Liver (tissue), 8 donors: ENCODE measurements at regions not wholly inside any gene's neighbourhood (a gene's known extent, or its start where the extent isn't known, plus 50 kb on each side); places are given as distances from the start of the nearest gene placed in this dataset.
A peak's percentile ranks its signal among the peaks of the same experiment; 100 is the strongest.

Experiments
- DNase-seq: peaks from one replicate; pipeline ENCODE4 v3.0.0-alpha.2; 2017; ENCODE audit warnings: low spot score
- H3K27ac ChIP-seq, 2 donors: one replicate each; pipeline ENCODE4 v1.7.0; 2013; ENCODE audit warnings: inconsistent platforms in 2 of 2, low read length in 2 of 2, control low read depth in 1 of 2, low read depth in 1 of 2, mild to moderate bottlenecking in 1 of 2
- H3K27me3 ChIP-seq, 4 donors: one replicate each; pipeline versions ENCODE4 v1.6.1 to v1.7.0; 2013; ENCODE audit warnings: low read length in 3 of 4, inconsistent platforms in 1 of 4, mild to moderate bottlenecking in 1 of 4, moderate library complexity in 1 of 4; ENCODE audit not compliant: control insufficient read depth in 4 of 4, insufficient read depth in 4 of 4
- H3K36me3 ChIP-seq, 4 donors: one replicate each; pipeline versions ENCODE4 v1.6.1 to v1.7.0; 2013; ENCODE audit warnings: low read length in 3 of 4, mild to moderate bottlenecking in 3 of 4, low read depth in 1 of 4, moderate library complexity in 1 of 4; ENCODE audit not compliant: control insufficient read depth in 4 of 4, insufficient read depth in 3 of 4
- H3K4me1 ChIP-seq, 4 donors: one replicate each; pipeline versions ENCODE4 v1.6.1 to v1.7.0; 2013; ENCODE audit warnings: low read length in 3 of 4, mild to moderate bottlenecking in 3 of 4, moderate library complexity in 1 of 4; ENCODE audit not compliant: control insufficient read depth in 4 of 4, insufficient read depth in 4 of 4
- H3K4me3 ChIP-seq, 3 donors: one replicate each; pipeline versions ENCODE4 v1.6.1 to v1.7.0; 2013; ENCODE audit warnings: low read length in 3 of 3, control low read depth in 1 of 3, low read depth in 1 of 3, mild to moderate bottlenecking in 1 of 3
- H3K9ac ChIP-seq, 2 donors: one replicate each; pipeline ENCODE4 v1.7.0; 2013; ENCODE audit warnings: low read length in 2 of 2, mild to moderate bottlenecking in 2 of 2, moderate library complexity in 2 of 2, control low read depth in 1 of 2, low read depth in 1 of 2
- H3K9me3 ChIP-seq, 4 donors: one replicate each; pipeline versions ENCODE4 v1.6.1 to v1.7.0; 2013; ENCODE audit warnings: low read length in 3 of 4; ENCODE audit not compliant: control insufficient read depth in 4 of 4
- EGR1 ChIP-seq, 2 donors: IDR thresholded peaks; 2 replicates each; pipeline ENCODE4 v1.6.1; 2016 to 2018; ENCODE audit warnings: antibody characterized with exemption in 2 of 2, low read depth in 2 of 2
- FOXA1 ChIP-seq: IDR thresholded peaks from 2 replicates; pipeline ENCODE4 v1.6.1; 2016; ENCODE audit warnings: antibody characterized with exemption
- FOXA2 ChIP-seq: IDR thresholded peaks from 2 replicates; pipeline ENCODE4 v1.6.1; 2016; ENCODE audit warnings: antibody characterized with exemption
- GABPA ChIP-seq, 2 donors: IDR thresholded peaks in 1 of 2; conservative IDR thresholded peaks in 1 of 2; 2 replicates each; pipeline ENCODE4 v1.6.1; 2016; ENCODE audit warnings: antibody characterized with exemption in 2 of 2, mild to moderate bottlenecking in 1 of 2, moderate library complexity in 1 of 2
- HNF4A ChIP-seq, 2 donors: conservative IDR thresholded peaks; 2 replicates each; pipeline ENCODE4 v1.6.1; 2016; ENCODE audit warnings: antibody characterized with exemption in 2 of 2, mild to moderate bottlenecking in 2 of 2
- HNF4G ChIP-seq: IDR thresholded peaks from 2 replicates; pipeline ENCODE4 v1.6.1; 2016; ENCODE audit warnings: antibody characterized with exemption
- JUND ChIP-seq, 2 donors: IDR thresholded peaks; 2 replicates each; pipeline ENCODE4 v1.6.1; 2016; ENCODE audit warnings: antibody characterized with exemption in 2 of 2
- NR2F2 ChIP-seq: IDR thresholded peaks from 2 replicates; pipeline ENCODE4 v1.6.1; 2016; ENCODE audit warnings: antibody characterized with exemption
- RAD21 ChIP-seq, 2 donors: IDR thresholded peaks; 2 replicates each; pipeline ENCODE4 v1.6.1; 2016; ENCODE audit warnings: antibody characterized with exemption in 2 of 2, mild to moderate bottlenecking in 2 of 2
- RXRA ChIP-seq, 2 donors: IDR thresholded peaks; 2 replicates each; pipeline ENCODE4 v1.6.1; 2017 to 2018; ENCODE audit warnings: antibody characterized with exemption in 2 of 2, mild to moderate bottlenecking in 1 of 2
- SP1 ChIP-seq: IDR thresholded peaks from 2 replicates; pipeline ENCODE4 v1.6.1; 2018; ENCODE audit warnings: antibody characterized with exemption, mild to moderate bottlenecking
- TAF1 ChIP-seq: conservative IDR thresholded peaks from 2 replicates; pipeline ENCODE4 v1.6.1; 2016; ENCODE audit warnings: antibody characterized with exemption, mild to moderate bottlenecking
- YY1 ChIP-seq: IDR thresholded peaks from 2 replicates; pipeline ENCODE4 v1.6.1; 2016; ENCODE audit warnings: antibody characterized with exemption, mild to moderate bottlenecking
- WGBS: extraction: QIAGEN DNeasy Blood & Tissue Kit; methylation state at CpG from one replicate; pipeline ENCODE4 v1.1.7; 2013; 5-methylcytosine and 5-hydroxymethylcytosine counted together
- TF ChIP-seq, protein P1 (sequence below): IDR thresholded peaks from 2 replicates; pipeline ENCODE4 v1.6.1; 2016; ENCODE audit warnings: antibody characterized with exemption
- TF ChIP-seq, protein P2 (sequence below): fragments of 150-350 bp; IDR thresholded peaks from 2 replicates; pipeline ENCODE4 v1.5.1; 2017; ENCODE audit warnings: improper control_type of control experiment, low read depth, low read length; ENCODE audit not compliant: missing input control
- TF ChIP-seq, protein P3 (sequence below): IDR thresholded peaks from 2 replicates; pipeline ENCODE4 v1.6.1; 2016; ENCODE audit warnings: antibody characterized with exemption, mild to moderate bottlenecking
- TF ChIP-seq, protein P4 (sequence below): IDR thresholded peaks from 2 replicates; pipeline ENCODE4 v1.6.1; 2016; ENCODE audit warnings: antibody characterized with exemption
- TF ChIP-seq, protein P5 (sequence below): IDR thresholded peaks from 2 replicates; pipeline ENCODE4 v1.6.1; 2016; ENCODE audit warnings: antibody characterized with exemption
- donor health status: healthy.
- donor health status: healthy.
- donor health status: healthy.
- donor health status: healthy.
- donor health status: healthy.

DNA sequence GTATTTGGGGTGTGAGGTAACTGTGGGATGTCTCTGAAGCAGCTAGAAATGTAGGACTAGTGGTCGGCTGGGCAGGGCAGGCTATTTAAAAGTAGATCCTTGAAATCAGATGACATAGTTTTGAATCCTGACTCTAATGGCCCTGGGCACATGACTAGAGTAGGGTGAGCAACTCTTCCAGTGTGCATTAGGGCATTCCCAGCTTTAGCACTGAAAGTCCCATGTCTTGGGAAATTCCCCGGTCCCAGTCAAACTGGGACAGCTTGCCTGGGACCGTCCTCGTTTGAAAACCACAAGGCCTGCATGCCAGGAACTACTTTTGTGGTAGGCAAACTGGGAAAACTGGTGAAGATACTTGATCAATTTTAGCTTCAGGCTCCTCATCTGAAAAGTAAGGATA lies 255.3 kb downstream of the PTEN start:
- TF ChIP-seq, protein P1, sequence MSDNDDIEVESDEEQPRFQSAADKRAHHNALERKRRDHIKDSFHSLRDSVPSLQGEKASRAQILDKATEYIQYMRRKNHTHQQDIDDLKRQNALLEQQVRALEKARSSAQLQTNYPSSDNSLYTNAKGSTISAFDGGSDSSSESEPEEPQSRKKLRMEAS, result no peak
- Histone ChIP-seq H3K4me3 (no peak overlapping the region), H3K9me3 (no peaks in the 10 kb centered on the region), H3K36me3 (no peaks in the 10 kb centered on the region), H3K27me3 (no peaks in the 10 kb centered on the region), H3K9ac (no peak overlapping the region), H3K4me1 (peaks cover 0 to 12% (median 2%) of the 10 kb centered on the region in 4 donors), H3K27ac (no peak overlapping the region)
- DNase-seq, result no peak
- WGBS, result 54% methylated on average over 4 of the region's 4 CpGs

DNA sequence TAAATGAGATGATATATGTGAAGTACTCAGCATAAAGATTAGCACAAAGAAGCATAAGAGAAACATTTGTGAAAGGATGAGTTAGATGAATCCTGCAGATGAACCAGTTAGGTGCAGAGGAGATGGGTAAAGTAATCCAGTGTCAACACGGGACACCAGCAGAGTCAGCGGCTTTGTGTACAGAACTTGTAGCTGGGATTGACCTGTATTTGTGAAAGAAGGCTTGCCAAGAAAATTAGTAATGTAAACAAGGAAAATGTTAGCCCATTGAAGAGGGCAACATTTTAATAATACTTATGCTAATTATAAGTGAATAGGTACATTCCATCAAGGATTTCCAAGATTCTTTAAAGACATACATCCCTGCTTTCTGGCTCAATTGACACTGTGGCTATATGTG lies 255.7 kb downstream of the PTEN start:
- no peak for DNase-seq
- H3K9me3 ChIP-seq, result no peaks in the 10 kb centered on the region
- WGBS, result 29% methylated on average over 2 of the region's 2 CpGs
- H3K4me3 ChIP-seq, result no peak overlapping the region
- no peak for TF ChIP-seq HNF4G
- TF ChIP-seq, protein P1, result no peak
- TF ChIP-seq, protein P2, sequence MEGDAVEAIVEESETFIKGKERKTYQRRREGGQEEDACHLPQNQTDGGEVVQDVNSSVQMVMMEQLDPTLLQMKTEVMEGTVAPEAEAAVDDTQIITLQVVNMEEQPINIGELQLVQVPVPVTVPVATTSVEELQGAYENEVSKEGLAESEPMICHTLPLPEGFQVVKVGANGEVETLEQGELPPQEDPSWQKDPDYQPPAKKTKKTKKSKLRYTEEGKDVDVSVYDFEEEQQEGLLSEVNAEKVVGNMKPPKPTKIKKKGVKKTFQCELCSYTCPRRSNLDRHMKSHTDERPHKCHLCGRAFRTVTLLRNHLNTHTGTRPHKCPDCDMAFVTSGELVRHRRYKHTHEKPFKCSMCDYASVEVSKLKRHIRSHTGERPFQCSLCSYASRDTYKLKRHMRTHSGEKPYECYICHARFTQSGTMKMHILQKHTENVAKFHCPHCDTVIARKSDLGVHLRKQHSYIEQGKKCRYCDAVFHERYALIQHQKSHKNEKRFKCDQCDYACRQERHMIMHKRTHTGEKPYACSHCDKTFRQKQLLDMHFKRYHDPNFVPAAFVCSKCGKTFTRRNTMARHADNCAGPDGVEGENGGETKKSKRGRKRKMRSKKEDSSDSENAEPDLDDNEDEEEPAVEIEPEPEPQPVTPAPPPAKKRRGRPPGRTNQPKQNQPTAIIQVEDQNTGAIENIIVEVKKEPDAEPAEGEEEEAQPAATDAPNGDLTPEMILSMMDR, result no peak
- no peak for TF ChIP-seq TAF1
- no peak for TF ChIP-seq SP1
- no peak for TF ChIP-seq RXRA (IDR thresholded peaks at IDR 0.05)
- TF ChIP-seq HNF4A (conservative IDR thresholded peaks at IDR 0.05), result peak in 1 of 2 donors; percentile 9
- TF ChIP-seq RAD21 (IDR thresholded peaks at IDR 0.05), result peak; percentile 47 to 57
- TF ChIP-seq, protein P3, sequence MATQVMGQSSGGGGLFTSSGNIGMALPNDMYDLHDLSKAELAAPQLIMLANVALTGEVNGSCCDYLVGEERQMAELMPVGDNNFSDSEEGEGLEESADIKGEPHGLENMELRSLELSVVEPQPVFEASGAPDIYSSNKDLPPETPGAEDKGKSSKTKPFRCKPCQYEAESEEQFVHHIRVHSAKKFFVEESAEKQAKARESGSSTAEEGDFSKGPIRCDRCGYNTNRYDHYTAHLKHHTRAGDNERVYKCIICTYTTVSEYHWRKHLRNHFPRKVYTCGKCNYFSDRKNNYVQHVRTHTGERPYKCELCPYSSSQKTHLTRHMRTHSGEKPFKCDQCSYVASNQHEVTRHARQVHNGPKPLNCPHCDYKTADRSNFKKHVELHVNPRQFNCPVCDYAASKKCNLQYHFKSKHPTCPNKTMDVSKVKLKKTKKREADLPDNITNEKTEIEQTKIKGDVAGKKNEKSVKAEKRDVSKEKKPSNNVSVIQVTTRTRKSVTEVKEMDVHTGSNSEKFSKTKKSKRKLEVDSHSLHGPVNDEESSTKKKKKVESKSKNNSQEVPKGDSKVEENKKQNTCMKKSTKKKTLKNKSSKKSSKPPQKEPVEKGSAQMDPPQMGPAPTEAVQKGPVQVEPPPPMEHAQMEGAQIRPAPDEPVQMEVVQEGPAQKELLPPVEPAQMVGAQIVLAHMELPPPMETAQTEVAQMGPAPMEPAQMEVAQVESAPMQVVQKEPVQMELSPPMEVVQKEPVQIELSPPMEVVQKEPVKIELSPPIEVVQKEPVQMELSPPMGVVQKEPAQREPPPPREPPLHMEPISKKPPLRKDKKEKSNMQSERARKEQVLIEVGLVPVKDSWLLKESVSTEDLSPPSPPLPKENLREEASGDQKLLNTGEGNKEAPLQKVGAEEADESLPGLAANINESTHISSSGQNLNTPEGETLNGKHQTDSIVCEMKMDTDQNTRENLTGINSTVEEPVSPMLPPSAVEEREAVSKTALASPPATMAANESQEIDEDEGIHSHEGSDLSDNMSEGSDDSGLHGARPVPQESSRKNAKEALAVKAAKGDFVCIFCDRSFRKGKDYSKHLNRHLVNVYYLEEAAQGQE, result no peak
- TF ChIP-seq EGR1 (IDR thresholded peaks at IDR 0.05; ENCODE audit: low read depth in 2 of 2), result no peak
- TF ChIP-seq, protein P4, sequence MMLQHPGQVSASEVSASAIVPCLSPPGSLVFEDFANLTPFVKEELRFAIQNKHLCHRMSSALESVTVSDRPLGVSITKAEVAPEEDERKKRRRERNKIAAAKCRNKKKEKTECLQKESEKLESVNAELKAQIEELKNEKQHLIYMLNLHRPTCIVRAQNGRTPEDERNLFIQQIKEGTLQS, result no peak
- TF ChIP-seq FOXA2, result peak; percentile 95
- TF ChIP-seq NR2F2, result no peak
- TF ChIP-seq, protein P5, sequence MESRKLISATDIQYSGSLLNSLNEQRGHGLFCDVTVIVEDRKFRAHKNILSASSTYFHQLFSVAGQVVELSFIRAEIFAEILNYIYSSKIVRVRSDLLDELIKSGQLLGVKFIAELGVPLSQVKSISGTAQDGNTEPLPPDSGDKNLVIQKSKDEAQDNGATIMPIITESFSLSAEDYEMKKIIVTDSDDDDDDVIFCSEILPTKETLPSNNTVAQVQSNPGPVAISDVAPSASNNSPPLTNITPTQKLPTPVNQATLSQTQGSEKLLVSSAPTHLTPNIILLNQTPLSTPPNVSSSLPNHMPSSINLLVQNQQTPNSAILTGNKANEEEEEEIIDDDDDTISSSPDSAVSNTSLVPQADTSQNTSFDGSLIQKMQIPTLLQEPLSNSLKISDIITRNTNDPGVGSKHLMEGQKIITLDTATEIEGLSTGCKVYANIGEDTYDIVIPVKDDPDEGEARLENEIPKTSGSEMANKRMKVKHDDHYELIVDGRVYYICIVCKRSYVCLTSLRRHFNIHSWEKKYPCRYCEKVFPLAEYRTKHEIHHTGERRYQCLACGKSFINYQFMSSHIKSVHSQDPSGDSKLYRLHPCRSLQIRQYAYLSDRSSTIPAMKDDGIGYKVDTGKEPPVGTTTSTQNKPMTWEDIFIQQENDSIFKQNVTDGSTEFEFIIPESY, result no peak
- TF ChIP-seq GABPA (IDR thresholded peaks at IDR 0.05 in 1 of 2, conservative IDR thresholded peaks at IDR 0.05 in 1 of 2), result no peak
- no peak for TF ChIP-seq YY1
- no peak for TF ChIP-seq JUND (IDR thresholded peaks at IDR 0.05)
- TF ChIP-seq FOXA1, result peak; percentile 82
- no peak overlapping the region for H3K9ac ChIP-seq
- H3K27me3 ChIP-seq, result no peaks in the 10 kb centered on the region
- no peaks in the 10 kb centered on the region for H3K36me3 ChIP-seq
- H3K4me1 ChIP-seq, result peaks cover 0 to 8% (median 2%) of the 10 kb centered on the region in 4 donors
- H3K27ac ChIP-seq, result no peak overlapping the region
